Ascending aorta (tissue), 2 donors: ENCODE measurements at regions not wholly inside any gene's neighbourhood (a gene's known extent, or its start where the extent isn't known, plus 50 kb on each side); places are given as distances from the start of the nearest gene placed in this dataset.

Experiments used
- DNase-seq, 2 donors: peaks; one replicate each; pipeline ENCODE4 v3.0.0-alpha.2; 2019; ENCODE audit warnings: low spot score in 2 of 2
- H3K27ac ChIP-seq, 2 donors: fragments of 200-600 bp; sonication (generic); one replicate each; pipeline ENCODE4 v1.5.1; 2016 to 2017; ENCODE audit warnings: mild to moderate bottlenecking in 1 of 2
- H3K27me3 ChIP-seq: fragments of 200-600 bp; sonication (generic); one replicate; pipeline ENCODE4 v1.5.1; 2017
- H3K36me3 ChIP-seq, 2 donors: fragments of 200-600 bp; sonication (generic); one replicate each; pipeline ENCODE4 v1.5.1; 2016
- H3K4me1 ChIP-seq, 2 donors: fragments of 200-600 bp; sonication (generic); one replicate each; pipeline ENCODE4 v1.5.1; 2016 to 2017; ENCODE audit warnings: mild to moderate bottlenecking in 1 of 2
- H3K4me3 ChIP-seq, 2 donors: fragments of 200-600 bp; sonication (generic); one replicate each; pipeline ENCODE4 v1.5.1; 2016 to 2017; ENCODE audit warnings: mild to moderate bottlenecking in 1 of 2
- H3K9me3 ChIP-seq, 2 donors: fragments of 200-600 bp; sonication (generic); one replicate each; pipeline ENCODE4 v1.5.1; 2016
- intact Hi-C: fragments of 100-400 bp; cut with DNase I; formaldehyde crosslinking; loops from one replicate; pipeline ENCODE4 v1.15.1; 2023
- TF ChIP-seq, protein P1 (sequence below), 3 experiments: fragments of 200-600 bp in 2 of 3; fragments of 450-650 bp in 1 of 3; sonication (generic) in 2 of 3; IDR thresholded peaks; one replicate each; pipeline ENCODE4 v1.5.1; 2016 to 2019; ENCODE audit warnings: antibody characterized with exemption in 3 of 3, mild to moderate bottlenecking in 1 of 3, moderate library complexity in 1 of 3

DNA sequence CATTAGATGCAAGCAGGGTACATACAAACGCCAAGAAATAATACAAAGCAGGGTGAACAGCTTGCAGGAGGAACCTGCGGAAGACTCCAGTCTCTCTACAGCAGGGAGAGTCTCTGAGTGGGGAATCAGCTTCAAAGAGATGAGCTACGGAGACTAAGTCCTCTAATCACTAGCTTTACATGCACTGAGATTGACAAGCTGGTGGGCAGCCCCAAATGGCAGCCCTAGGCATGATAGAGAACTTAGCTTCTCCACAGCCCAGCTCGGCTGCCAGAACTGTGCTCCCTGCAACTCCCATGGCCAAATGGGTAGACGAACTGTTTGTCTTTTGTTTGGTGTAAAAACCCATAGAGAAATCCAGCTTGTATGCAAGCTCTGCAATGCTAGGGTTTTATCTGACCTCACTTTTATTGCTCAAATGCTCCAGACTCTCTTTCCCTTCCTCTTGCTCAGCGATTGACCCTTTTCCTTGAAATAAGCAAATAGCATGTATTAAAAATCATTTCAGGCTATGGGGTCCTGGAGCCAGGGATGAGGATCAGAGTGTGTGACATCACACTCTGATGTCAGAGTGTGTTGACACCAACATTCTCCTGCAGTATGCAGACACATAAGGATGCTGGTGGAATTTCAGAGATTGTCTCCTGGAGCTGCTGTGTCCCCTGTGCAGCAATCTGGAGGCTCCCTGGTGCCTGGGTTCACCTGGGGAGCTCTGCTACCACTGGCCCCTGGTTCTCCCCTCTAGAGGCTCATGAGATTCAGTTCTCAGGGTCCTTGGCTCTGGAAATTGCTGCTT, 238.5 kb downstream of the TTLL7 start:
- intact Hi-C loops, result no loop called here
- Histone ChIP-seq H3K9me3 (no peaks in the 10 kb centered on the region), H3K4me1 (peaks cover 0 to 5% of the 10 kb centered on the region in 2 donors), H3K36me3 (no peaks in the 10 kb centered on the region), H3K27ac (no peak overlapping the region), H3K27me3 (no peaks in the 10 kb centered on the region), H3K4me3 (no peak overlapping the region)
- DNase-seq, result no peak
- TF ChIP-seq, protein P1, sequence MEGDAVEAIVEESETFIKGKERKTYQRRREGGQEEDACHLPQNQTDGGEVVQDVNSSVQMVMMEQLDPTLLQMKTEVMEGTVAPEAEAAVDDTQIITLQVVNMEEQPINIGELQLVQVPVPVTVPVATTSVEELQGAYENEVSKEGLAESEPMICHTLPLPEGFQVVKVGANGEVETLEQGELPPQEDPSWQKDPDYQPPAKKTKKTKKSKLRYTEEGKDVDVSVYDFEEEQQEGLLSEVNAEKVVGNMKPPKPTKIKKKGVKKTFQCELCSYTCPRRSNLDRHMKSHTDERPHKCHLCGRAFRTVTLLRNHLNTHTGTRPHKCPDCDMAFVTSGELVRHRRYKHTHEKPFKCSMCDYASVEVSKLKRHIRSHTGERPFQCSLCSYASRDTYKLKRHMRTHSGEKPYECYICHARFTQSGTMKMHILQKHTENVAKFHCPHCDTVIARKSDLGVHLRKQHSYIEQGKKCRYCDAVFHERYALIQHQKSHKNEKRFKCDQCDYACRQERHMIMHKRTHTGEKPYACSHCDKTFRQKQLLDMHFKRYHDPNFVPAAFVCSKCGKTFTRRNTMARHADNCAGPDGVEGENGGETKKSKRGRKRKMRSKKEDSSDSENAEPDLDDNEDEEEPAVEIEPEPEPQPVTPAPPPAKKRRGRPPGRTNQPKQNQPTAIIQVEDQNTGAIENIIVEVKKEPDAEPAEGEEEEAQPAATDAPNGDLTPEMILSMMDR (IDR thresholded peaks at IDR 0.05), result no peak

GRCh38 chr1:83756984-83757717, 241.8 kb downstream of the TTLL7 start:
- Histone ChIP-seq H3K27me3 (no peaks in the 10 kb centered on the region), H3K4me3 (no peak overlapping the region), H3K9me3 (no peaks in the 10 kb centered on the region), H3K4me1 (peaks cover 0 to 5% of the 10 kb centered on the region in 2 donors), H3K36me3 (no peaks in the 10 kb centered on the region), H3K27ac (no peak overlapping the region)
- intact Hi-C loops, result no loop called here
- no peak for DNase-seq
- TF ChIP-seq, protein P1 (IDR thresholded peaks at IDR 0.05), result no peak

- Histone ChIP-seq H3K4me3 (no peak overlapping the region), H3K36me3 (no peaks in the 10 kb centered on the region), H3K27ac (no peak overlapping the region), H3K27me3 (no peaks in the 10 kb centered on the region), H3K4me1 (no peaks in the 10 kb centered on the region), H3K9me3 (no peaks in the 10 kb centered on the region)
- intact Hi-C loops, result no loop called here
- TF ChIP-seq, protein P1 (IDR thresholded peaks at IDR 0.05), result no peak
- no peak for DNase-seq
Observed at GRCh38 chr1:83751602-83752001, 247.3 kb downstream of the TTLL7 start.

- intact Hi-C loops, result no loop called here
- H3K4me1 ChIP-seq, result no peaks in the 10 kb centered on the region
Observed at GRCh38 chr1:83750201-83750600, 248.7 kb downstream of the TTLL7 start.

GRCh38 chr1:83747853-83748482, 251.0 kb downstream of the TTLL7 start:
- Histone ChIP-seq H3K9me3 (no peaks in the 10 kb centered on the region), H3K27me3 (no peaks in the 10 kb centered on the region), H3K36me3 (no peaks in the 10 kb centered on the region), H3K27ac (no peak overlapping the region), H3K4me1 (no peaks in the 10 kb centered on the region), H3K4me3 (no peak overlapping the region)
- TF ChIP-seq, protein P1 (IDR thresholded peaks at IDR 0.05), result no peak
- no peak for DNase-seq
- intact Hi-C loops, result no loop called here

More at GRCh38 chr1:83750201-83750600, 248.7 kb downstream of the TTLL7 start:
- no peaks in the 10 kb centered on the region for H3K36me3 ChIP-seq
- TF ChIP-seq, protein P1 (IDR thresholded peaks at IDR 0.05), result no peak
- no peaks in the 10 kb centered on the region for H3K9me3 ChIP-seq
- no peak overlapping the region for H3K4me3 ChIP-seq
- no peak for DNase-seq
- no peaks in the 10 kb centered on the region for H3K27me3 ChIP-seq
- no peak overlapping the region for H3K27ac ChIP-seq
